T-cell (primary cell): ENCODE measurements at regions not wholly inside any gene's neighbourhood (a gene's known extent, or its start where the extent isn't known, plus 50 kb on each side); places are given as distances from the start of the nearest gene placed in this dataset.

Experiments
- ATAC-seq, 4 experiments: fragments of 200-7000 bp in 3 of 4; fragments of 150-1000 bp in 1 of 4; cut with Tn5 transposase; replicated peaks in 1 of 4; 1 replicate in 3 of 4; 2 replicates in 1 of 4; pipeline ENCODE4 v1.10.0; 2021; ENCODE audit warnings: moderate library complexity in 3 of 4, mild to moderate bottlenecking in 2 of 4, moderate number of reproducible peaks in 1 of 4
- CTCF ChIA-PET, 2 donors: fragments of 300-600 bp; sonication (Branson Sonifier 250); formaldehyde crosslinking; loops; one replicate each; lab custom pipeline; 2022; ENCODE audit warnings: antibody characterized with exemption in 2 of 2; lab: Charles Lee
- POLR2A ChIA-PET, 2 donors: fragments of 300-600 bp; sonication (Branson Sonifier 250); formaldehyde crosslinking; loops; one replicate each; lab custom pipeline; 2022; ENCODE audit warnings: antibody characterized with exemption in 2 of 2; lab: Charles Lee
- DNase-seq, 35 experiments: peaks; one replicate each; pipeline versions ENCODE4 v3.0.0 to v3.0.0-alpha.2; 2013 to 2023
- H3K27ac ChIP-seq: one replicate; pipeline ENCODE4 v1.5.1; 2013; ENCODE audit warnings: low read length
- H3K27me3 ChIP-seq, 2 experiments: replicated peaks in 1 of 2; 1 replicate in 1 of 2; 2 replicates in 1 of 2; pipeline versions ENCODE4 v1.6.1 to v1.7.0; 2013; ENCODE audit warnings: low read length in 1 of 2, mixed read lengths in 1 of 2; ENCODE audit not compliant: control insufficient read depth in 2 of 2, insufficient read depth in 2 of 2; ENCODE audit errors: extremely low read depth in 1 of 2
- H3K36me3 ChIP-seq, 2 donors: 1 replicate in 1 of 2; 2 replicates in 1 of 2; pipeline versions ENCODE4 v1.6.1 to v1.7.0; 2013; ENCODE audit warnings: low read length in 1 of 2; ENCODE audit not compliant: control insufficient read depth in 2 of 2, insufficient read depth in 1 of 2; ENCODE audit errors: extremely low read depth in 1 of 2
- H3K4me1 ChIP-seq, 2 experiments: 1 replicate in 1 of 2; 2 replicates in 1 of 2; pipeline versions ENCODE4 v1.6.1 to v1.7.0; 2013; ENCODE audit warnings: low read length in 2 of 2, mixed read lengths in 1 of 2; ENCODE audit not compliant: insufficient read depth in 2 of 2, control insufficient read depth in 1 of 2; ENCODE audit errors: extremely low read depth in 1 of 2
- H3K4me3 ChIP-seq, 2 donors: 1 replicate in 1 of 2; 2 replicates in 1 of 2; pipeline versions ENCODE4 v1.5.1 to v1.7.0; 2013; ENCODE audit warnings: mild to moderate bottlenecking in 2 of 2, low read length in 1 of 2, moderate library complexity in 1 of 2; ENCODE audit not compliant: control insufficient read depth in 1 of 2; ENCODE audit errors: extremely low read depth in 1 of 2
- H3K9me3 ChIP-seq: 2 replicates; pipeline ENCODE4 v1.7.0; 2013
- H3K27ac Mint-ChIP-seq, 2 donors: one replicate each; pipeline ENCODE4 v1.8.0; 2020 to 2021; ENCODE audit warnings: mild to moderate bottlenecking in 2 of 2, mixed read lengths in 2 of 2
- H3K27me3 Mint-ChIP-seq, 2 donors: one replicate each; pipeline ENCODE4 v1.8.0; 2021 to 2022; ENCODE audit warnings: mixed read lengths in 2 of 2
- H3K36me3 Mint-ChIP-seq: one replicate; pipeline ENCODE4 v1.8.0; 2021; ENCODE audit warnings: mixed read lengths
- H3K4me1 Mint-ChIP-seq, 3 donors: one replicate each; pipeline ENCODE4 v1.8.0; 2020 to 2022; ENCODE audit warnings: mixed read lengths in 3 of 3, mild to moderate bottlenecking in 1 of 3
- H3K4me3 Mint-ChIP-seq, 3 donors: one replicate each; pipeline ENCODE4 v1.8.0; 2020 to 2022; ENCODE audit warnings: mild to moderate bottlenecking in 3 of 3, mixed read lengths in 3 of 3, moderate library complexity in 3 of 3
- H3K9me3 Mint-ChIP-seq, 3 donors: one replicate each; pipeline ENCODE4 v1.8.0; 2020 to 2022; ENCODE audit warnings: mixed read lengths in 3 of 3
- WGBS: methylation state at CpG from one replicate; pipeline ENCODE4 v1.1.5; 2013; ENCODE audit warnings: missing lambda C conversion rate; ENCODE audit not compliant: insufficient coverage; 5-methylcytosine and 5-hydroxymethylcytosine counted together

GRCh38 chr5:38670066-38670465 lies 113.6 kb upstream of the LIFR start:
- Histone ChIP-seq H3K27ac (no peak overlapping the region), H3K9me3 (no peaks in the 10 kb centered on the region), H3K27me3 (peaks cover 2 to 4% of the 10 kb centered on the region in 2 experiments), H3K36me3 (no peaks in the 10 kb centered on the region), H3K4me1 (no peaks in the 10 kb centered on the region), H3K4me3 (no peak overlapping the region)
- DNase-seq (no peak), ATAC-seq (no peak)
- no CpG with 5 or more reads among the region's 2 CpGs for WGBS
- POLR2A ChIA-PET = no interaction called here
- H3K27ac Mint-ChIP-seq = no peak overlapping the region
- H3K36me3 Mint-ChIP-seq = no peaks in the 10 kb centered on the region
- H3K27me3 Mint-ChIP-seq = peaks cover 16 to 22% of the 10 kb centered on the region in 2 donors
- no peaks in the 10 kb centered on the region for H3K9me3 Mint-ChIP-seq
- no peak overlapping the region for H3K4me3 Mint-ChIP-seq
- no peaks in the 10 kb centered on the region for H3K4me1 Mint-ChIP-seq
- CTCF ChIA-PET = no interaction called here

GRCh38 chr5:38670878-38671277 lies 114.4 kb upstream of the LIFR start:
- H3K4me1 ChIP-seq = no peaks in the 10 kb centered on the region
- H3K4me3 Mint-ChIP-seq = no peak overlapping the region
- ATAC-seq (no peak), DNase-seq (no peak)
- ChIA-PET POLR2A (no interaction called here), CTCF (no interaction called here)
- no peaks in the 10 kb centered on the region for H3K4me1 Mint-ChIP-seq
- H3K27me3 ChIP-seq = peaks cover 0 to 2% of the 10 kb centered on the region in 2 experiments
- peaks cover 15 to 16% of the 10 kb centered on the region in 2 donors for H3K27me3 Mint-ChIP-seq
- no peak overlapping the region for H3K27ac Mint-ChIP-seq
- H3K36me3 Mint-ChIP-seq = no peaks in the 10 kb centered on the region
- peaks cover 0 to 8% (median 0%) of the 10 kb centered on the region in 3 donors for H3K9me3 Mint-ChIP-seq
- H3K27ac ChIP-seq = no peak overlapping the region
- no peaks in the 10 kb centered on the region for H3K9me3 ChIP-seq
- H3K36me3 ChIP-seq = no peaks in the 10 kb centered on the region
- H3K4me3 ChIP-seq = no peak overlapping the region
- no CpG with 5 or more reads among the region's 1 CpG for whole genome bisulfite sequencing

GRCh38 chr5:38672059-38672788 lies 115.8 kb upstream of the LIFR start:
- ChIA-PET POLR2A (no interaction called here), CTCF (no interaction called here)
- ATAC-seq (no peak), DNase-seq (no peak)
- H3K27me3 Mint-ChIP-seq = peaks cover 7 to 13% of the 10 kb centered on the region in 2 donors
- no peaks in the 10 kb centered on the region for H3K36me3 Mint-ChIP-seq
- WGBS = no CpG with 5 or more reads among the region's 5 CpGs
- no peak overlapping the region for H3K27ac Mint-ChIP-seq
- H3K9me3 ChIP-seq = no peaks in the 10 kb centered on the region
- peaks cover 0 to 2% of the 10 kb centered on the region in 2 experiments for H3K27me3 ChIP-seq
- H3K4me3 Mint-ChIP-seq = no peak overlapping the region
- no peak overlapping the region for H3K27ac ChIP-seq
- H3K4me1 Mint-ChIP-seq = no peaks in the 10 kb centered on the region
- H3K9me3 Mint-ChIP-seq = peaks cover 0 to 12% (median 0%) of the 10 kb centered on the region in 3 donors
- H3K36me3 ChIP-seq = no peaks in the 10 kb centered on the region
- H3K4me3 ChIP-seq = no peak overlapping the region
- H3K4me1 ChIP-seq = no peaks in the 10 kb centered on the region

- Histone ChIP-seq H3K36me3 (no peaks in the 10 kb centered on the region), H3K27ac (no peak overlapping the region), H3K27me3 (peaks cover 0 to 2% of the 10 kb centered on the region in 2 experiments), H3K9me3 (no peaks in the 10 kb centered on the region), H3K4me1 (no peaks in the 10 kb centered on the region), H3K4me3 (no peak overlapping the region)
- no peaks in the 10 kb centered on the region for H3K36me3 Mint-ChIP-seq
- H3K27me3 Mint-ChIP-seq = peaks cover 7 to 13% of the 10 kb centered on the region in 2 donors
- 95% methylated on average over 2 of the region's 6 CpGs for WGBS
- CTCF ChIA-PET = no interaction called here
- H3K4me3 Mint-ChIP-seq = no peak overlapping the region
- H3K4me1 Mint-ChIP-seq = no peaks in the 10 kb centered on the region
- DNase-seq (no peak), ATAC-seq (no peak)
- H3K27ac Mint-ChIP-seq = no peak overlapping the region
- peaks cover 0 to 12% (median 0%) of the 10 kb centered on the region in 3 donors for H3K9me3 Mint-ChIP-seq
- POLR2A ChIA-PET = no interaction called here
Observed at GRCh38 chr5:38673671-38674071, 117.2 kb upstream of the LIFR start.

GRCh38 chr5:38675443-38675842 lies 119.0 kb upstream of the LIFR start:
- Histone ChIP-seq H3K4me3 (no peak overlapping the region), H3K27ac (no peak overlapping the region), H3K36me3 (no peaks in the 10 kb centered on the region), H3K9me3 (no peaks in the 10 kb centered on the region), H3K4me1 (no peaks in the 10 kb centered on the region), H3K27me3 (peaks cover 0 to 2% of the 10 kb centered on the region in 2 experiments)
- no peak for DNase-seq
- no CpG with 5 or more reads among the region's 2 CpGs for WGBS
- Mint-ChIP-seq H3K9me3 (peaks cover 0 to 12% (median 0%) of the 10 kb centered on the region in 3 donors), H3K36me3 (no peaks in the 10 kb centered on the region), H3K27me3 (peaks cover 5 to 13% of the 10 kb centered on the region in 2 donors), H3K4me1 (no peaks in the 10 kb centered on the region), H3K27ac (no peak overlapping the region), H3K4me3 (no peak overlapping the region)
- ATAC-seq = no peak
- CTCF ChIA-PET = no interaction called here
- POLR2A ChIA-PET = no interaction called here

GRCh38 chr5:38677636-38678035 lies 121.2 kb upstream of the LIFR start:
- Histone ChIP-seq H3K27me3 (no peaks in the 10 kb centered on the region), H3K27ac (no peak overlapping the region), H3K9me3 (no peaks in the 10 kb centered on the region), H3K36me3 (no peaks in the 10 kb centered on the region), H3K4me1 (no peaks in the 10 kb centered on the region), H3K4me3 (no peak overlapping the region)
- peaks cover 0 to 12% (median 4%) of the 10 kb centered on the region in 3 donors for H3K9me3 Mint-ChIP-seq
- ChIA-PET CTCF (no interaction called here), POLR2A (no interaction called here)
- no peak overlapping the region for H3K27ac Mint-ChIP-seq
- WGBS = no CpG with 5 or more reads among the region's 2 CpGs
- DNase-seq (no peak), ATAC-seq (no peak)
- no peaks in the 10 kb centered on the region for H3K36me3 Mint-ChIP-seq
- peaks cover 4 to 11% of the 10 kb centered on the region in 2 donors for H3K27me3 Mint-ChIP-seq
- no peaks in the 10 kb centered on the region for H3K4me1 Mint-ChIP-seq
- H3K4me3 Mint-ChIP-seq = no peak overlapping the region
